IMR-90 (cell line): ENCODE measurements at regions not wholly inside any gene's neighbourhood (a gene's known extent, or its start where the extent isn't known, plus 50 kb on each side); places are given as distances from the start of the nearest gene placed in this dataset.

Source experiments
- ELK1 ChIP-seq: fragments of 150-350 bp; IDR thresholded peaks from 2 replicates; pipeline ENCODE4 v1.6.1; 2016; ENCODE audit warnings: low read depth, mild to moderate bottlenecking, low read length, moderate library complexity, borderline replicate concordance
- SMC3 ChIP-seq: fragments of 150-350 bp; IDR thresholded peaks from 2 replicates; pipeline ENCODE4 v1.6.1; 2016; ENCODE audit warnings: low read depth, mild to moderate bottlenecking, antibody characterized with exemption, low read length, moderate library complexity
- TF ChIP-seq, protein P1 (sequence below): conservative IDR thresholded peaks from 2 replicates; pipeline ENCODE4 v1.5.1; 2012; ENCODE audit warnings: mild to moderate bottlenecking, low read depth, low read length, improper control_type of control experiment

GRCh38 chr6:14881398-14881797 lies 364.5 kb upstream of the JARID2 start:
- TF ChIP-seq, protein P1, sequence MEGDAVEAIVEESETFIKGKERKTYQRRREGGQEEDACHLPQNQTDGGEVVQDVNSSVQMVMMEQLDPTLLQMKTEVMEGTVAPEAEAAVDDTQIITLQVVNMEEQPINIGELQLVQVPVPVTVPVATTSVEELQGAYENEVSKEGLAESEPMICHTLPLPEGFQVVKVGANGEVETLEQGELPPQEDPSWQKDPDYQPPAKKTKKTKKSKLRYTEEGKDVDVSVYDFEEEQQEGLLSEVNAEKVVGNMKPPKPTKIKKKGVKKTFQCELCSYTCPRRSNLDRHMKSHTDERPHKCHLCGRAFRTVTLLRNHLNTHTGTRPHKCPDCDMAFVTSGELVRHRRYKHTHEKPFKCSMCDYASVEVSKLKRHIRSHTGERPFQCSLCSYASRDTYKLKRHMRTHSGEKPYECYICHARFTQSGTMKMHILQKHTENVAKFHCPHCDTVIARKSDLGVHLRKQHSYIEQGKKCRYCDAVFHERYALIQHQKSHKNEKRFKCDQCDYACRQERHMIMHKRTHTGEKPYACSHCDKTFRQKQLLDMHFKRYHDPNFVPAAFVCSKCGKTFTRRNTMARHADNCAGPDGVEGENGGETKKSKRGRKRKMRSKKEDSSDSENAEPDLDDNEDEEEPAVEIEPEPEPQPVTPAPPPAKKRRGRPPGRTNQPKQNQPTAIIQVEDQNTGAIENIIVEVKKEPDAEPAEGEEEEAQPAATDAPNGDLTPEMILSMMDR = no peak
- TF ChIP-seq SMC3 (no peak), ELK1 (no peak)
